Suprapubic skin (tissue), 4 donors: ENCODE measurements at regions not wholly inside any gene's neighbourhood (a gene's known extent, or its start where the extent isn't known, plus 50 kb on each side); places are given as distances from the start of the nearest gene placed in this dataset.

Source experiments
- DNase-seq, 2 donors: peaks; one replicate each; pipeline ENCODE4 v3.0.0-alpha.2; 2019; ENCODE audit warnings: low spot score in 2 of 2
- H3K27ac ChIP-seq: fragments of 200-600 bp; sonication (generic); one replicate; pipeline ENCODE4 v1.5.1; 2019
- H3K27me3 ChIP-seq: fragments of 200-600 bp; sonication (generic); one replicate; pipeline ENCODE4 v1.5.1; 2019
- H3K36me3 ChIP-seq: fragments of 200-600 bp; sonication (generic); one replicate; pipeline ENCODE4 v1.5.1; 2019
- H3K4me1 ChIP-seq: fragments of 200-600 bp; sonication (generic); one replicate; pipeline ENCODE4 v1.5.1; 2019
- H3K4me3 ChIP-seq: fragments of 200-600 bp; sonication (generic); one replicate; pipeline ENCODE4 v1.5.1; 2019; ENCODE audit warnings: mild to moderate bottlenecking
- H3K9me3 ChIP-seq: fragments of 200-600 bp; sonication (generic); one replicate; pipeline ENCODE4 v1.5.1; 2019
- CTCF ChIP-seq, 2 donors: fragments of 200-600 bp in 1 of 2; fragments of 450-650 bp in 1 of 2; sonication (generic) in 1 of 2; IDR thresholded peaks; one replicate each; pipeline ENCODE4 v1.5.1; 2016 to 2019; ENCODE audit warnings: antibody characterized with exemption in 2 of 2, mild to moderate bottlenecking in 1 of 2, moderate library complexity in 1 of 2
- EP300 ChIP-seq: sonication (generic); formaldehyde crosslinking; IDR thresholded peaks from one replicate; pipeline ENCODE4 v1.6.1; 2017; ENCODE audit warnings: antibody characterized with exemption
- POLR2A ChIP-seq, 2 donors: fragments of 450-650 bp; IDR thresholded peaks; one replicate each; pipeline ENCODE4 v1.6.1; 2017; ENCODE audit warnings: antibody characterized with exemption in 2 of 2, mild to moderate bottlenecking in 2 of 2, moderate library complexity in 2 of 2
- POLR2AphosphoS5 ChIP-seq, 3 donors: sonication (generic); formaldehyde crosslinking; IDR thresholded peaks; one replicate each; pipeline ENCODE4 v1.6.1; 2017; ENCODE audit warnings: antibody characterized with exemption in 3 of 3
- WGBS: methylation state at CpG from one replicate; pipeline ENCODE4 v1.1.5; 2018; 5-methylcytosine and 5-hydroxymethylcytosine counted together

GRCh38 chr4:38510201-38510600 lies 153.8 kb upstream of the KLF3 start:
- no peaks in the 10 kb centered on the region for H3K36me3 ChIP-seq
- H3K27ac ChIP-seq = no peak overlapping the region
- no peak for DNase-seq
- no peaks in the 10 kb centered on the region for H3K4me1 ChIP-seq
- TF ChIP-seq POLR2A (IDR thresholded peaks at IDR 0.05) (no peak), EP300 (no peak), POLR2AphosphoS5 (IDR thresholded peaks at IDR 0.05) (no peak), CTCF (IDR thresholded peaks at IDR 0.05) (no peak)
- 93% methylated on average over 2 of the region's 2 CpGs for WGBS
- H3K4me3 ChIP-seq = no peak overlapping the region
- no peaks in the 10 kb centered on the region for H3K27me3 ChIP-seq
- no peaks in the 10 kb centered on the region for H3K9me3 ChIP-seq

GRCh38 chr4:38511702-38512101 lies 152.3 kb upstream of the KLF3 start:
- TF ChIP-seq EP300 (no peak), CTCF (IDR thresholded peaks at IDR 0.05) (no peak), POLR2A (IDR thresholded peaks at IDR 0.05) (no peak), POLR2AphosphoS5 (IDR thresholded peaks at IDR 0.05) (no peak)
- Histone ChIP-seq H3K27me3 (no peaks in the 10 kb centered on the region), H3K4me1 (no peaks in the 10 kb centered on the region), H3K36me3 (no peaks in the 10 kb centered on the region), H3K9me3 (no peaks in the 10 kb centered on the region), H3K27ac (no peak overlapping the region), H3K4me3 (no peak overlapping the region)
- WGBS = 68% methylated on average over 5 of the region's 5 CpGs
- DNase-seq = no peak

- H3K4me3 ChIP-seq = no peak overlapping the region
- no peak for DNase-seq
- H3K27me3 ChIP-seq = no peaks in the 10 kb centered on the region
- H3K9me3 ChIP-seq = no peaks in the 10 kb centered on the region
- no peaks in the 10 kb centered on the region for H3K36me3 ChIP-seq
- no peak overlapping the region for H3K27ac ChIP-seq
- no peaks in the 10 kb centered on the region for H3K4me1 ChIP-seq
- 89% methylated on average over 4 of the region's 4 CpGs for WGBS
- TF ChIP-seq CTCF (IDR thresholded peaks at IDR 0.05) (no peak), POLR2AphosphoS5 (IDR thresholded peaks at IDR 0.05) (no peak), POLR2A (IDR thresholded peaks at IDR 0.05) (no peak), EP300 (no peak)
Measured at GRCh38 chr4:38512840-38513239, 151.2 kb upstream of the KLF3 start.

GRCh38 chr4:38514465-38515146 lies 149.4 kb upstream of the KLF3 start:
- Histone ChIP-seq H3K4me1 (no peaks in the 10 kb centered on the region), H3K27ac (no peak overlapping the region), H3K4me3 (no peak overlapping the region), H3K9me3 (no peaks in the 10 kb centered on the region), H3K27me3 (no peaks in the 10 kb centered on the region), H3K36me3 (no peaks in the 10 kb centered on the region)
- no peak for DNase-seq
- WGBS = 79% methylated on average over 1 of the region's 1 CpG
- no peak for TF ChIP-seq POLR2A (IDR thresholded peaks at IDR 0.05)
- no peak for TF ChIP-seq EP300
- TF ChIP-seq POLR2AphosphoS5 (IDR thresholded peaks at IDR 0.05) = no peak
- TF ChIP-seq CTCF (IDR thresholded peaks at IDR 0.05) = no peak

- no peaks in the 10 kb centered on the region for H3K9me3 ChIP-seq
- DNase-seq = no peak
- no peaks in the 10 kb centered on the region for H3K27me3 ChIP-seq
- H3K27ac ChIP-seq = no peak overlapping the region
- H3K4me3 ChIP-seq = no peak overlapping the region
- TF ChIP-seq EP300 = no peak
- no peak for TF ChIP-seq POLR2AphosphoS5 (IDR thresholded peaks at IDR 0.05)
- TF ChIP-seq CTCF (IDR thresholded peaks at IDR 0.05) = no peak
- TF ChIP-seq POLR2A (IDR thresholded peaks at IDR 0.05) = no peak
- H3K4me1 ChIP-seq = no peaks in the 10 kb centered on the region
- H3K36me3 ChIP-seq = no peaks in the 10 kb centered on the region
- 40% methylated on average over 2 of the region's 2 CpGs for WGBS
Measured at GRCh38 chr4:38516190-38516589, 147.8 kb upstream of the KLF3 start.
